GM21529 (cell line): ENCODE measurements at regions not wholly inside any gene's neighbourhood (a gene's known extent, or its start where the extent isn't known, plus 50 kb on each side); places are given as distances from the start of the nearest gene placed in this dataset.
"Not testable (repeated sequence)": the region's sequence is repeated elsewhere in the genome, so short reads cannot be mapped to it uniquely, and the experiment has no call there.

Source experiments
- ATAC-seq: cut with Tn5 transposase; IDR thresholded peaks from one replicate; pipeline ENCODE4 v1.9.1; 2021; ENCODE audit not compliant: unreplicated experiment

- ATAC-seq = not testable (repeated sequence)
Observed at GRCh38 chr10:35776557-35776956, 134.5 kb upstream of the FZD8 start.

GRCh38 chr10:35774109-35774508, 132.0 kb upstream of the FZD8 start:
- ATAC-seq = no peak

GRCh38 chr10:35770817-35771355, 128.8 kb upstream of the FZD8 start:
- ATAC-seq = no peak

GRCh38 chr10:35769795-35770194, 127.7 kb upstream of the FZD8 start:
- no peak for ATAC-seq

- ATAC-seq = no peak
Observed at GRCh38 chr10:35768731-35769130, 126.6 kb upstream of the FZD8 start.

- no peak for ATAC-seq
Observed at GRCh38 chr10:35768011-35768410, 125.9 kb upstream of the FZD8 start.

GRCh38 chr10:35765996-35766395, 123.9 kb upstream of the FZD8 start:
- no peak for ATAC-seq

GRCh38 chr10:35765066-35765527, 123.0 kb upstream of the FZD8 start:
- no peak for ATAC-seq

GRCh38 chr10:35762311-35763030, 120.4 kb upstream of the FZD8 start:
- ATAC-seq = no peak

- no peak for ATAC-seq
Observed at GRCh38 chr10:35758076-35758475, 116.0 kb upstream of the FZD8 start.

- no peak for ATAC-seq
Observed at GRCh38 chr10:35754519-35754918, 112.4 kb upstream of the FZD8 start.

GRCh38 chr10:35752469-35753461, 110.7 kb upstream of the FZD8 start:
- ATAC-seq = no peak

GRCh38 chr10:35751347-35751746, 109.3 kb upstream of the FZD8 start:
- ATAC-seq = no peak

GRCh38 chr10:35749230-35749629, 107.1 kb upstream of the FZD8 start:
- ATAC-seq = no peak

GRCh38 chr10:35745617-35746403, 103.7 kb upstream of the FZD8 start:
- ATAC-seq = no peak

GRCh38 chr10:35743851-35744250, 101.8 kb upstream of the FZD8 start:
- no peak for ATAC-seq

GRCh38 chr10:35743351-35743750, 101.3 kb upstream of the FZD8 start:
- ATAC-seq = no peak

- no peak for ATAC-seq
Observed at GRCh38 chr10:35739998-35740397, 97.9 kb upstream of the FZD8 start.

GRCh38 chr10:35735412-35735811, 93.3 kb upstream of the FZD8 start:
- no peak for ATAC-seq

- ATAC-seq = no peak
Observed at GRCh38 chr10:35731828-35732227, 89.7 kb upstream of the FZD8 start.

- no peak for ATAC-seq
Observed at GRCh38 chr10:35728341-35728740, 86.2 kb upstream of the FZD8 start.
